HepG2 (cell line): ENCODE measurements at regions not wholly inside any gene's neighbourhood (a gene's known extent, or its start where the extent isn't known, plus 50 kb on each side); places are given as distances from the start of the nearest gene placed in this dataset.
A peak's percentile ranks its signal among the peaks of the same experiment; 100 is the strongest.

Source experiments
- AKNA ChIP-seq: sonication (generic); formaldehyde crosslinking; IDR thresholded peaks from 2 replicates; pipeline ENCODE4 v1.4.0; 2020; ENCODE audit warnings: missing genetic modification reagents, borderline replicate concordance
- BCL3 ChIP-seq: sonication (generic); formaldehyde crosslinking; IDR thresholded peaks from 2 replicates; pipeline ENCODE4 v1.5.1; 2020; ENCODE audit warnings: mild to moderate bottlenecking, missing genetic modification reagents, moderate library complexity
- FOSL2 ChIP-seq: sonication (generic); formaldehyde crosslinking; IDR thresholded peaks from 2 replicates; pipeline ENCODE4 v1.4.0; 2020; ENCODE audit warnings: missing genetic modification reagents
- KLF11 ChIP-seq: IDR thresholded peaks from 2 replicates; pipeline ENCODE4 v1.6.1; 2016; ENCODE audit warnings: missing compliant biosample characterization
- LBX2 ChIP-seq: sonication (generic); formaldehyde crosslinking; IDR thresholded peaks from 2 replicates; pipeline ENCODE4 v1.5.0; 2020; ENCODE audit warnings: missing genetic modification reagents, mild to moderate bottlenecking, borderline replicate concordance
- POLR2AphosphoS2 ChIP-seq: IDR thresholded peaks from 2 replicates; pipeline ENCODE4 v1.6.1; 2011; ENCODE audit warnings: low read depth, low read length, improper control_type of control experiment
- RXRB ChIP-seq: IDR thresholded peaks from 2 replicates; pipeline ENCODE4 v1.6.1; 2016; ENCODE audit warnings: borderline replicate concordance, missing genetic modification reagents, missing compliant biosample characterization
- TGIF2 ChIP-seq: IDR thresholded peaks from 2 replicates; pipeline ENCODE4 v1.6.1; 2016; ENCODE audit warnings: control low read depth, missing compliant biosample characterization
- TSC22D2 ChIP-seq: sonication (generic); formaldehyde crosslinking; IDR thresholded peaks from 2 replicates; pipeline ENCODE4 v1.5.1; 2020; ENCODE audit warnings: missing genetic modification reagents, mild to moderate bottlenecking, borderline replicate concordance
- ZFP36L1 ChIP-seq: sonication (generic); formaldehyde crosslinking; IDR thresholded peaks from 2 replicates; pipeline ENCODE4 v1.8.0; 2022; ENCODE audit warnings: mild to moderate bottlenecking, missing genetic modification reagents, moderate library complexity
- ZKSCAN5 ChIP-seq: sonication (generic); formaldehyde crosslinking; IDR thresholded peaks from 2 replicates; pipeline ENCODE4 v1.5.1; 2020; ENCODE audit warnings: mild to moderate bottlenecking, missing genetic modification reagents
- ZNF280B ChIP-seq: sonication (generic); formaldehyde crosslinking; IDR thresholded peaks from 2 replicates; pipeline ENCODE4 v1.5.0; 2020; ENCODE audit warnings: missing genetic modification reagents, mild to moderate bottlenecking, borderline replicate concordance
- ZNF343 ChIP-seq: sonication (generic); formaldehyde crosslinking; IDR thresholded peaks from 2 replicates; pipeline ENCODE4 v1.4.0; 2020; ENCODE audit warnings: mild to moderate bottlenecking, missing genetic modification reagents
- ZNF441 ChIP-seq: sonication (generic); formaldehyde crosslinking; IDR thresholded peaks from 2 replicates; pipeline ENCODE4 v1.7.0; 2021; ENCODE audit warnings: missing genetic modification reagents, borderline replicate concordance
- ZNF740 ChIP-seq: sonication (generic); formaldehyde crosslinking; IDR thresholded peaks from 2 replicates; pipeline ENCODE4 v1.4.0; 2020; ENCODE audit warnings: missing genetic modification reagents
- ZNF780A ChIP-seq: sonication (generic); formaldehyde crosslinking; IDR thresholded peaks from 2 replicates; pipeline ENCODE4 v1.8.0; 2022; ENCODE audit warnings: mild to moderate bottlenecking, missing genetic modification reagents, moderate library complexity

- no peak for TF ChIP-seq KLF11 (CRISPR knock-in tag)
- TF ChIP-seq ZNF441 (CRISPR knock-in tag): no peak
- TF ChIP-seq ZNF740 (CRISPR knock-in tag): no peak
- TF ChIP-seq AKNA (CRISPR knock-in tag): no peak
- TF ChIP-seq ZNF780A (CRISPR knock-in tag): no peak
- TF ChIP-seq ZNF343 (CRISPR knock-in tag): no peak
- no peak for TF ChIP-seq BCL3 (CRISPR knock-in tag)
- no peak for TF ChIP-seq ZNF280B (CRISPR knock-in tag)
- TF ChIP-seq RXRB (CRISPR knock-in tag): peak; percentile 59; the same call in 1 of the 2 replicates
- no peak for TF ChIP-seq ZFP36L1 (CRISPR knock-in tag)
- TF ChIP-seq TGIF2: no peak
- TF ChIP-seq ZKSCAN5 (CRISPR knock-in tag): no peak
- no peak for TF ChIP-seq POLR2AphosphoS2
- no peak for TF ChIP-seq TSC22D2 (CRISPR knock-in tag)
- TF ChIP-seq FOSL2 (CRISPR knock-in tag): peak; percentile 56; the same call in 1 of the 2 replicates
- TF ChIP-seq LBX2 (CRISPR knock-in tag): no peak
These were observed 522.2 kb downstream of the SOX2 start (continued) for GRCh38 chr3:182233957-182234356.
